ENCODE measurements at regions not wholly inside any gene's neighbourhood (a gene's known extent, or its start where the extent isn't known, plus 50 kb on each side); places are given as distances from the start of the nearest gene placed in this dataset.

GRCh38 chr9:106420511-106420944 lies 442.4 kb upstream of the ZNF462 start:
- ATAC-seq, result no peak

DNA sequence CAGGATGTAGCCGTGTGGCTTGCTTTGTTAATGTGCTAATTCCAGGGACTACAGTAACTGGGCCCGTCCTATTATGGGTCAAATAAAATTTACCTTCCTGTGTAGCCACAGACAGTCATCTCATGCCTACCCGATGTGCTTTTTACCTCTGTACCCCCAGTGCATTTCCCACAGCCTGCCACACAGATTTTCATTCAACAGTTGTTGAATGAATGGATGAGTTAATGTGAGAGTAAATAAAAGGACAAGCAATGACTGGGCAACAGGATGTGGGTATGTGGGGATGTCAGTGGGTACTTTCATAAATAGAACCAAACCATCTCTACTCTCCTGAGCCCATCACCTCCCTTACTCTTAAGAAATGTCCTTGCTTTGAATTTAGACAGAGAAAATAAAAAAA lies 441.2 kb upstream of the ZNF462 start:
- ATAC-seq, result no peak
- 80 to 85% methylated on average over 1 to 3 of the region's 3 CpGs for WGBS, 2 donors (ENCODE audit: low coverage in 1 of 2)
- H3K9me3 ChIP-seq, result no peaks in the 10 kb centered on the region
- no peaks in the 10 kb centered on the region for H3K36me3 ChIP-seq
- no peaks in the 10 kb centered on the region for H3K4me1 ChIP-seq
- TF ChIP-seq EP300 (IDR thresholded peaks at IDR 0.05) (no peak), POLR2A (IDR thresholded peaks at IDR 0.05) (no peak), CTCF (IDR thresholded peaks at IDR 0.05) (no peak), POLR2AphosphoS5 (IDR thresholded peaks at IDR 0.05) (no peak)
- H3K4me3 ChIP-seq, result no peak overlapping the region
- H3K27ac ChIP-seq, result no peak overlapping the region
- H3K27me3 ChIP-seq, result no peaks in the 10 kb centered on the region

More at GRCh38 chr9:106420511-106420944, 442.4 kb upstream of the ZNF462 start:
- no peaks in the 10 kb centered on the region for H3K4me1 ChIP-seq
- H3K36me3 ChIP-seq, result no peaks in the 10 kb centered on the region
- no peak overlapping the region for H3K4me3 ChIP-seq
- H3K27me3 ChIP-seq, result no peaks in the 10 kb centered on the region
- H3K9me3 ChIP-seq, result no peaks in the 10 kb centered on the region
- WGBS, 2 donors (ENCODE audit: low coverage in 1 of 2), result 71% methylated on average over 3 of the region's 4 CpGs; no CpG with 5 or more reads in 1 of the 2 donors
- H3K27ac ChIP-seq, result no peak overlapping the region
- TF ChIP-seq EP300 (IDR thresholded peaks at IDR 0.05) (no peak), CTCF (IDR thresholded peaks at IDR 0.05) (no peak), POLR2AphosphoS5 (IDR thresholded peaks at IDR 0.05) (no peak), POLR2A (IDR thresholded peaks at IDR 0.05) (no peak)

DNA sequence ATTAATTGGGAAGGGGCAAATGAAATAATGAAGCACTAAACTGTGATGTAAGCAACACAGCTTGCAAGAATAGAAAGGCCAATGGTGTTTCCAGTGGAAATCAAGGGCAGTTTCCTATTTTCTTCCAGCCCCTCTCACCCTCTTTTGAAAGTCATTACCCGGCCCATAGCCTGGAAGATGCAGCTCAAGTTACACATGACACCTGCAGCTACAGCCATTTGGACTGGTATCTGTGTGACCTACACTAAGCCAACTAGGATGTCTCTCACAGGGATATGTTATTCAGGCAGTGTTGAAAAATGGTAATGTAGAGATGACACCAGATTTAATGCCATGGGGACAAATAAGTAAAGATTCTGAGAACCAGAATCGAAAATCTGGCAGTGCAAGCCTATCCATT lies 439.4 kb upstream of the ZNF462 start:
- H3K27me3 ChIP-seq, result no peaks in the 10 kb centered on the region
- no peaks in the 10 kb centered on the region for H3K36me3 ChIP-seq
- no peak overlapping the region for H3K4me3 ChIP-seq
- no peak overlapping the region for H3K27ac ChIP-seq
- H3K9me3 ChIP-seq, result no peaks in the 10 kb centered on the region
- H3K4me1 ChIP-seq, result no peaks in the 10 kb centered on the region
- WGBS, 2 donors (ENCODE audit: low coverage in 1 of 2), result 70 to 75% methylated on average over 2 of the region's 2 CpGs
- no peak for TF ChIP-seq CTCF (IDR thresholded peaks at IDR 0.05)
- no peak for TF ChIP-seq POLR2AphosphoS5 (IDR thresholded peaks at IDR 0.05)
- TF ChIP-seq POLR2A (IDR thresholded peaks at IDR 0.05), result no peak
- no peak for ATAC-seq

DNA sequence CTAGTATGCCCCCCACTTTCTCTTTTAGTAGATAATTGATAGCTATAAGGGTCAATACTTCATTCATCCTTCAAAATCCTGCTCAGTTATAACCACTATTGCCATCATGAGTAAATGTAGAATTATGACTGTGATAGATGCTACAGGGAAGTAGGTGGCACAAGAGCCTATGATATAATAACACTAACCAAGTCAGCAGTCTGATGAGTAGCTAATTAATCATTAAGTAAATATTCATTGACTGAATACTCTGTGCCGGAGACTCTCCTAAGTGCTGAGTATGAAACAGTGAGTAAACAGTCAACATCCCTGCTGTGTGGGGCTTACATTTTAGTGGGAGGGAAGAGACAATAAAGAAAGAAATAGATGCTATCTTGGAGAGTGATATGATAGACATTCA lies 430.3 kb upstream of the ZNF462 start:
- Histone ChIP-seq H3K27me3 (no peaks in the 10 kb centered on the region), H3K27ac (no peak overlapping the region), H3K4me1 (no peaks in the 10 kb centered on the region), H3K36me3 (no peaks in the 10 kb centered on the region), H3K4me3 (no peak overlapping the region), H3K9me3 (no peaks in the 10 kb centered on the region)
- TF ChIP-seq CTCF (IDR thresholded peaks at IDR 0.05) (no peak), POLR2A (IDR thresholded peaks at IDR 0.05) (no peak), EP300 (IDR thresholded peaks at IDR 0.05) (no peak), POLR2AphosphoS5 (IDR thresholded peaks at IDR 0.05) (no peak)
- no peak for ATAC-seq
- 100% methylated on average over 1 of the region's 1 CpG; no CpG with 5 or more reads in 1 of the 2 donors for WGBS, 2 donors (ENCODE audit: low coverage in 1 of 2)

DNA sequence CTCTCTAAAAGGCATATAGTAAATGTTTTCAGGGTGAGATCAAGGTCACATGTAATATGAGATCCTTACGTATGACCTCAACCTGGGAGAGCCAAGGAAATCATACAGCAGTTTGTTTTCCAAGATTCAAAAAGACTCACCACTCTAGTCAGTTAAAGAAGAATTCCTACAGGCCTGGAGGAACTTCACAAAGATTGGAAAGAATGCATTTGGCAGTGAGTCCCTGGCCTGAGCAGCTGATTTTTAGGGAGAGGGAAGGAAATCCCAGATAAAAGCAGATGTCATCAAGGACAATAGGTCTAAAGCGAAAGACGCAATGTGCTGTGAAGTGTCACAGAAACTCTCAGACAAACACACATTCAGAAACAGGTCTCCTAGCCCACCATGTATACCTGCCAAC lies 424.0 kb upstream of the ZNF462 start:
- Histone ChIP-seq H3K4me1 (no peaks in the 10 kb centered on the region), H3K27ac (no peak overlapping the region), H3K9me3 (no peaks in the 10 kb centered on the region), H3K4me3 (no peak overlapping the region), H3K36me3 (no peaks in the 10 kb centered on the region), H3K27me3 (no peaks in the 10 kb centered on the region)
- WGBS, 2 donors (ENCODE audit: low coverage in 1 of 2), result 37 to 39% methylated on average over 3 of the region's 3 CpGs
- no peak for ATAC-seq
- TF ChIP-seq POLR2A (IDR thresholded peaks at IDR 0.05) (no peak), CTCF (IDR thresholded peaks at IDR 0.05) (no peak), POLR2AphosphoS5 (IDR thresholded peaks at IDR 0.05) (no peak), EP300 (IDR thresholded peaks at IDR 0.05) (no peak)
